ENCODE measurements at regions not wholly inside any gene's neighbourhood (a gene's known extent, or its start where the extent isn't known, plus 50 kb on each side); places are given as distances from the start of the nearest gene placed in this dataset.
"Not testable (repeated sequence)": the region's sequence is repeated elsewhere in the genome, so short reads cannot be mapped to it uniquely, and the experiment has no call there.

GRCh38 chr14:55901291-55901690, 216.9 kb upstream of the PELI2 start:
- DNase-seq = no peak

- no peak for DNase-seq
Measured at GRCh38 chr14:55902241-55902640, 216.0 kb upstream of the PELI2 start.

- DNase-seq = no peak
Measured at GRCh38 chr14:55904086-55904485, 214.1 kb upstream of the PELI2 start.

GRCh38 chr14:55908106-55908505, 210.1 kb upstream of the PELI2 start:
- DNase-seq = no peak

GRCh38 chr14:55909879-55910278, 208.3 kb upstream of the PELI2 start:
- no peak for DNase-seq

- DNase-seq = no peak
Measured at GRCh38 chr14:55910601-55911243, 207.5 kb upstream of the PELI2 start.

GRCh38 chr14:55911776-55912175, 206.4 kb upstream of the PELI2 start:
- DNase-seq = no peak

GRCh38 chr14:55912344-55912743, 205.9 kb upstream of the PELI2 start:
- no peak for DNase-seq

- DNase-seq = no peak
Measured at GRCh38 chr14:55913324-55914025, 204.7 kb upstream of the PELI2 start.

GRCh38 chr14:55914771-55915170, 203.4 kb upstream of the PELI2 start:
- no peak for DNase-seq

- no peak for DNase-seq
Measured at GRCh38 chr14:55915456-55915855, 202.8 kb upstream of the PELI2 start.

- not testable (repeated sequence) for DNase-seq
Measured at GRCh38 chr14:55919800-55920199, 198.4 kb upstream of the PELI2 start.

- DNase-seq = no peak
Measured at GRCh38 chr14:55921511-55921910, 196.7 kb upstream of the PELI2 start.

GRCh38 chr14:55926007-55926406, 192.2 kb upstream of the PELI2 start:
- no peak for DNase-seq

- no peak for DNase-seq
Measured at GRCh38 chr14:55927028-55927427, 191.2 kb upstream of the PELI2 start.

- no peak for DNase-seq
Measured at GRCh38 chr14:55928276-55928675, 189.9 kb upstream of the PELI2 start.

- no peak for DNase-seq
Measured at GRCh38 chr14:55929136-55929535, 189.1 kb upstream of the PELI2 start.

- DNase-seq = no peak
Measured at GRCh38 chr14:55930016-55930784, 188.0 kb upstream of the PELI2 start.

- DNase-seq = no peak
Measured at GRCh38 chr14:55936691-55937090, 181.5 kb upstream of the PELI2 start.

GRCh38 chr14:55938249-55938791, 179.9 kb upstream of the PELI2 start:
- DNase-seq = no peak

GRCh38 chr14:55942076-55942654, 176.0 kb upstream of the PELI2 start:
- DNase-seq = no peak

- DNase-seq = no peak
Measured at GRCh38 chr14:55942826-55943225, 175.4 kb upstream of the PELI2 start.

GRCh38 chr14:55944757-55945156, 173.5 kb upstream of the PELI2 start:
- DNase-seq = no peak
